K562 (cell line): ENCODE measurements at regions not wholly inside any gene's neighbourhood (a gene's known extent, or its start where the extent isn't known, plus 50 kb on each side); places are given as distances from the start of the nearest gene placed in this dataset.

ENCODE experiments used
- EZH2 ChIP-seq: IDR thresholded peaks from 2 replicates; pipeline ENCODE4 v1.6.1; 2012; ENCODE audit warnings: low read depth, mild to moderate bottlenecking, inconsistent platforms, low read length, borderline replicate concordance
- MECOM ChIP-seq: fragments of 250-450 bp; sonication (Bioruptor Pico); IDR thresholded peaks from 2 replicates; pipeline ENCODE4 v1.8.0; 2022; ENCODE audit warnings: inconsistent platforms
- MYC ChIP-seq, 2 experiments: fragments of 250-450 bp in 1 of 2; sonication (Bioruptor Pico) in 1 of 2; IDR thresholded peaks; 2 replicates each; pipeline versions ENCODE4 v1.5.1 to v1.6.1; 2012 to 2021; ENCODE audit warnings: low read depth in 2 of 2, borderline replicate concordance in 1 of 2, improper control_type of control experiment in 1 of 2, low read length in 1 of 2, mild to moderate bottlenecking in 1 of 2, moderate library complexity in 1 of 2
- NFE2L1 ChIP-seq: fragments of 450-650 bp; IDR thresholded peaks from 2 replicates; pipeline ENCODE4 v1.6.1; 2016; ENCODE audit warnings: missing genetic modification characterization, low read depth, mild to moderate bottlenecking, missing compliant biosample characterization, moderate library complexity, borderline replicate concordance
- STAT5B ChIP-seq: fragments of 250-450 bp; sonication (Bioruptor Pico); IDR thresholded peaks from 2 replicates; pipeline ENCODE4 v1.8.0; 2021; ENCODE audit warnings: mild to moderate bottlenecking, inconsistent platforms
- ZNF24 ChIP-seq: fragments of 450-650 bp; IDR thresholded peaks from 2 replicates; pipeline ENCODE4 v1.6.1; 2016
- TF ChIP-seq, protein P1 (sequence below), 2 experiments: fragments of 450-650 bp in 1 of 2; sonication (generic) in 1 of 2; formaldehyde crosslinking; conservative IDR thresholded peaks; 2 replicates each; pipeline versions ENCODE4 v1.4.0 to v1.8.1; 2020 to 2022; ENCODE audit warnings: mild to moderate bottlenecking in 1 of 2, missing genetic modification reagents in 1 of 2
- TF ChIP-seq, protein P2 (sequence below), 2 experiments: fragments of 450-650 bp in 1 of 2; sonication (generic) in 1 of 2; formaldehyde crosslinking in 1 of 2; IDR thresholded peaks in 1 of 2; conservative IDR thresholded peaks in 1 of 2; 2 replicates each; pipeline versions ENCODE4 v1.6.1 to v1.8.1; 2016 to 2023; ENCODE audit warnings: mild to moderate bottlenecking in 2 of 2, moderate library complexity in 2 of 2, inconsistent platforms in 1 of 2, missing genetic modification reagents in 1 of 2

- no peak for TF ChIP-seq EZH2
- TF ChIP-seq ZNF24: no peak
- TF ChIP-seq, protein P1, sequence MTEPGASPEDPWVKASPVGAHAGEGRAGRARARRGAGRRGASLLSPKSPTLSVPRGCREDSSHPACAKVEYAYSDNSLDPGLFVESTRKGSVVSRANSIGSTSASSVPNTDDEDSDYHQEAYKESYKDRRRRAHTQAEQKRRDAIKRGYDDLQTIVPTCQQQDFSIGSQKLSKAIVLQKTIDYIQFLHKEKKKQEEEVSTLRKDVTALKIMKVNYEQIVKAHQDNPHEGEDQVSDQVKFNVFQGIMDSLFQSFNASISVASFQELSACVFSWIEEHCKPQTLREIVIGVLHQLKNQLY (CRISPR knock-in tag; conservative IDR thresholded peaks at IDR 0.05): no peak
- TF ChIP-seq NFE2L1: no peak
- TF ChIP-seq MYC (IDR thresholded peaks at IDR 0.05; ENCODE audit: low read depth, low read length): no peak
- no peak for TF ChIP-seq MYC (CRISPR knock-in tag; IDR thresholded peaks at IDR 0.05; ENCODE audit: borderline replicate concordance, low read depth)
- TF ChIP-seq, protein P2, sequence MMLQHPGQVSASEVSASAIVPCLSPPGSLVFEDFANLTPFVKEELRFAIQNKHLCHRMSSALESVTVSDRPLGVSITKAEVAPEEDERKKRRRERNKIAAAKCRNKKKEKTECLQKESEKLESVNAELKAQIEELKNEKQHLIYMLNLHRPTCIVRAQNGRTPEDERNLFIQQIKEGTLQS (IDR thresholded peaks at IDR 0.05): no peak
- TF ChIP-seq, protein P2 (CRISPR knock-in tag; conservative IDR thresholded peaks at IDR 0.05): no peak
- TF ChIP-seq MECOM (CRISPR knock-in tag): no peak
- no peak for TF ChIP-seq STAT5B (CRISPR knock-in tag)
Observed at GRCh38 chr6:890995-891394, 198.1 kb upstream of the EXOC2 start.
